Liver (tissue), 8 donors: ENCODE measurements at regions not wholly inside any gene's neighbourhood (a gene's known extent, or its start where the extent isn't known, plus 50 kb on each side); places are given as distances from the start of the nearest gene placed in this dataset.

ENCODE experiments used
- DNase-seq: peaks from one replicate; pipeline ENCODE4 v3.0.0-alpha.2; 2017; ENCODE audit warnings: low spot score
- H3K27ac ChIP-seq, 2 donors: one replicate each; pipeline ENCODE4 v1.7.0; 2013; ENCODE audit warnings: inconsistent platforms in 2 of 2, low read length in 2 of 2, control low read depth in 1 of 2, low read depth in 1 of 2, mild to moderate bottlenecking in 1 of 2
- H3K27me3 ChIP-seq, 4 donors: one replicate each; pipeline versions ENCODE4 v1.6.1 to v1.7.0; 2013; ENCODE audit warnings: low read length in 3 of 4, inconsistent platforms in 1 of 4, mild to moderate bottlenecking in 1 of 4, moderate library complexity in 1 of 4; ENCODE audit not compliant: control insufficient read depth in 4 of 4, insufficient read depth in 4 of 4
- H3K36me3 ChIP-seq, 4 donors: one replicate each; pipeline versions ENCODE4 v1.6.1 to v1.7.0; 2013; ENCODE audit warnings: low read length in 3 of 4, mild to moderate bottlenecking in 3 of 4, low read depth in 1 of 4, moderate library complexity in 1 of 4; ENCODE audit not compliant: control insufficient read depth in 4 of 4, insufficient read depth in 3 of 4
- H3K4me1 ChIP-seq, 4 donors: one replicate each; pipeline versions ENCODE4 v1.6.1 to v1.7.0; 2013; ENCODE audit warnings: low read length in 3 of 4, mild to moderate bottlenecking in 3 of 4, moderate library complexity in 1 of 4; ENCODE audit not compliant: control insufficient read depth in 4 of 4, insufficient read depth in 4 of 4
- H3K4me3 ChIP-seq, 3 donors: one replicate each; pipeline versions ENCODE4 v1.6.1 to v1.7.0; 2013; ENCODE audit warnings: low read length in 3 of 3, control low read depth in 1 of 3, low read depth in 1 of 3, mild to moderate bottlenecking in 1 of 3
- H3K9ac ChIP-seq, 2 donors: one replicate each; pipeline ENCODE4 v1.7.0; 2013; ENCODE audit warnings: low read length in 2 of 2, mild to moderate bottlenecking in 2 of 2, moderate library complexity in 2 of 2, control low read depth in 1 of 2, low read depth in 1 of 2
- H3K9me3 ChIP-seq, 4 donors: one replicate each; pipeline versions ENCODE4 v1.6.1 to v1.7.0; 2013; ENCODE audit warnings: low read length in 3 of 4; ENCODE audit not compliant: control insufficient read depth in 4 of 4
- EGR1 ChIP-seq, 2 donors: IDR thresholded peaks; 2 replicates each; pipeline ENCODE4 v1.6.1; 2016 to 2018; ENCODE audit warnings: antibody characterized with exemption in 2 of 2, low read depth in 2 of 2
- FOXA1 ChIP-seq: IDR thresholded peaks from 2 replicates; pipeline ENCODE4 v1.6.1; 2016; ENCODE audit warnings: antibody characterized with exemption
- FOXA2 ChIP-seq: IDR thresholded peaks from 2 replicates; pipeline ENCODE4 v1.6.1; 2016; ENCODE audit warnings: antibody characterized with exemption
- GABPA ChIP-seq, 2 donors: IDR thresholded peaks in 1 of 2; conservative IDR thresholded peaks in 1 of 2; 2 replicates each; pipeline ENCODE4 v1.6.1; 2016; ENCODE audit warnings: antibody characterized with exemption in 2 of 2, mild to moderate bottlenecking in 1 of 2, moderate library complexity in 1 of 2
- HNF4A ChIP-seq, 2 donors: conservative IDR thresholded peaks; 2 replicates each; pipeline ENCODE4 v1.6.1; 2016; ENCODE audit warnings: antibody characterized with exemption in 2 of 2, mild to moderate bottlenecking in 2 of 2
- HNF4G ChIP-seq: IDR thresholded peaks from 2 replicates; pipeline ENCODE4 v1.6.1; 2016; ENCODE audit warnings: antibody characterized with exemption
- JUND ChIP-seq, 2 donors: IDR thresholded peaks; 2 replicates each; pipeline ENCODE4 v1.6.1; 2016; ENCODE audit warnings: antibody characterized with exemption in 2 of 2
- RAD21 ChIP-seq, 2 donors: IDR thresholded peaks; 2 replicates each; pipeline ENCODE4 v1.6.1; 2016; ENCODE audit warnings: antibody characterized with exemption in 2 of 2, mild to moderate bottlenecking in 2 of 2
- RXRA ChIP-seq, 2 donors: IDR thresholded peaks; 2 replicates each; pipeline ENCODE4 v1.6.1; 2017 to 2018; ENCODE audit warnings: antibody characterized with exemption in 2 of 2, mild to moderate bottlenecking in 1 of 2
- SP1 ChIP-seq: IDR thresholded peaks from 2 replicates; pipeline ENCODE4 v1.6.1; 2018; ENCODE audit warnings: antibody characterized with exemption, mild to moderate bottlenecking
- TAF1 ChIP-seq: conservative IDR thresholded peaks from 2 replicates; pipeline ENCODE4 v1.6.1; 2016; ENCODE audit warnings: antibody characterized with exemption, mild to moderate bottlenecking
- YY1 ChIP-seq: IDR thresholded peaks from 2 replicates; pipeline ENCODE4 v1.6.1; 2016; ENCODE audit warnings: antibody characterized with exemption, mild to moderate bottlenecking
- ZBTB33 ChIP-seq: IDR thresholded peaks from 2 replicates; pipeline ENCODE4 v1.6.1; 2016; ENCODE audit warnings: antibody characterized with exemption
- WGBS: extraction: QIAGEN DNeasy Blood & Tissue Kit; methylation state at CpG from one replicate; pipeline ENCODE4 v1.1.7; 2013; 5-methylcytosine and 5-hydroxymethylcytosine counted together
- TF ChIP-seq, protein P1 (sequence below): IDR thresholded peaks from 2 replicates; pipeline ENCODE4 v1.6.1; 2016; ENCODE audit warnings: antibody characterized with exemption, mild to moderate bottlenecking
- TF ChIP-seq, protein P2 (sequence below): fragments of 150-350 bp; IDR thresholded peaks from 2 replicates; pipeline ENCODE4 v1.5.1; 2017; ENCODE audit warnings: improper control_type of control experiment, low read depth, low read length; ENCODE audit not compliant: missing input control
- TF ChIP-seq, protein P3 (sequence below): IDR thresholded peaks from 2 replicates; pipeline ENCODE4 v1.6.1; 2016; ENCODE audit warnings: antibody characterized with exemption
- TF ChIP-seq, protein P4 (sequence below): IDR thresholded peaks from 2 replicates; pipeline ENCODE4 v1.6.1; 2016; ENCODE audit warnings: antibody characterized with exemption
- donor health status: healthy.
- donor health status: healthy.
- donor health status: healthy.
- donor health status: healthy.
- donor health status: healthy.

- H3K4me1 ChIP-seq, result no peaks in the 10 kb centered on the region
- WGBS, result 33% methylated on average over 2 of the region's 2 CpGs
- H3K36me3 ChIP-seq, result no peaks in the 10 kb centered on the region
- TF ChIP-seq, protein P1, sequence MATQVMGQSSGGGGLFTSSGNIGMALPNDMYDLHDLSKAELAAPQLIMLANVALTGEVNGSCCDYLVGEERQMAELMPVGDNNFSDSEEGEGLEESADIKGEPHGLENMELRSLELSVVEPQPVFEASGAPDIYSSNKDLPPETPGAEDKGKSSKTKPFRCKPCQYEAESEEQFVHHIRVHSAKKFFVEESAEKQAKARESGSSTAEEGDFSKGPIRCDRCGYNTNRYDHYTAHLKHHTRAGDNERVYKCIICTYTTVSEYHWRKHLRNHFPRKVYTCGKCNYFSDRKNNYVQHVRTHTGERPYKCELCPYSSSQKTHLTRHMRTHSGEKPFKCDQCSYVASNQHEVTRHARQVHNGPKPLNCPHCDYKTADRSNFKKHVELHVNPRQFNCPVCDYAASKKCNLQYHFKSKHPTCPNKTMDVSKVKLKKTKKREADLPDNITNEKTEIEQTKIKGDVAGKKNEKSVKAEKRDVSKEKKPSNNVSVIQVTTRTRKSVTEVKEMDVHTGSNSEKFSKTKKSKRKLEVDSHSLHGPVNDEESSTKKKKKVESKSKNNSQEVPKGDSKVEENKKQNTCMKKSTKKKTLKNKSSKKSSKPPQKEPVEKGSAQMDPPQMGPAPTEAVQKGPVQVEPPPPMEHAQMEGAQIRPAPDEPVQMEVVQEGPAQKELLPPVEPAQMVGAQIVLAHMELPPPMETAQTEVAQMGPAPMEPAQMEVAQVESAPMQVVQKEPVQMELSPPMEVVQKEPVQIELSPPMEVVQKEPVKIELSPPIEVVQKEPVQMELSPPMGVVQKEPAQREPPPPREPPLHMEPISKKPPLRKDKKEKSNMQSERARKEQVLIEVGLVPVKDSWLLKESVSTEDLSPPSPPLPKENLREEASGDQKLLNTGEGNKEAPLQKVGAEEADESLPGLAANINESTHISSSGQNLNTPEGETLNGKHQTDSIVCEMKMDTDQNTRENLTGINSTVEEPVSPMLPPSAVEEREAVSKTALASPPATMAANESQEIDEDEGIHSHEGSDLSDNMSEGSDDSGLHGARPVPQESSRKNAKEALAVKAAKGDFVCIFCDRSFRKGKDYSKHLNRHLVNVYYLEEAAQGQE, result no peak
- TF ChIP-seq ZBTB33, result no peak
- no peak for TF ChIP-seq JUND (IDR thresholded peaks at IDR 0.05)
- no peak for TF ChIP-seq TAF1
- no peak for TF ChIP-seq SP1
- TF ChIP-seq, protein P2, sequence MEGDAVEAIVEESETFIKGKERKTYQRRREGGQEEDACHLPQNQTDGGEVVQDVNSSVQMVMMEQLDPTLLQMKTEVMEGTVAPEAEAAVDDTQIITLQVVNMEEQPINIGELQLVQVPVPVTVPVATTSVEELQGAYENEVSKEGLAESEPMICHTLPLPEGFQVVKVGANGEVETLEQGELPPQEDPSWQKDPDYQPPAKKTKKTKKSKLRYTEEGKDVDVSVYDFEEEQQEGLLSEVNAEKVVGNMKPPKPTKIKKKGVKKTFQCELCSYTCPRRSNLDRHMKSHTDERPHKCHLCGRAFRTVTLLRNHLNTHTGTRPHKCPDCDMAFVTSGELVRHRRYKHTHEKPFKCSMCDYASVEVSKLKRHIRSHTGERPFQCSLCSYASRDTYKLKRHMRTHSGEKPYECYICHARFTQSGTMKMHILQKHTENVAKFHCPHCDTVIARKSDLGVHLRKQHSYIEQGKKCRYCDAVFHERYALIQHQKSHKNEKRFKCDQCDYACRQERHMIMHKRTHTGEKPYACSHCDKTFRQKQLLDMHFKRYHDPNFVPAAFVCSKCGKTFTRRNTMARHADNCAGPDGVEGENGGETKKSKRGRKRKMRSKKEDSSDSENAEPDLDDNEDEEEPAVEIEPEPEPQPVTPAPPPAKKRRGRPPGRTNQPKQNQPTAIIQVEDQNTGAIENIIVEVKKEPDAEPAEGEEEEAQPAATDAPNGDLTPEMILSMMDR, result no peak
- no peak for TF ChIP-seq FOXA2
- no peak for TF ChIP-seq RXRA (IDR thresholded peaks at IDR 0.05)
- TF ChIP-seq HNF4G, result no peak
- TF ChIP-seq YY1, result no peak
- no peak for TF ChIP-seq GABPA (IDR thresholded peaks at IDR 0.05 in 1 of 2, conservative IDR thresholded peaks at IDR 0.05 in 1 of 2)
- TF ChIP-seq EGR1 (IDR thresholded peaks at IDR 0.05; ENCODE audit: low read depth in 2 of 2), result no peak
- TF ChIP-seq, protein P3, sequence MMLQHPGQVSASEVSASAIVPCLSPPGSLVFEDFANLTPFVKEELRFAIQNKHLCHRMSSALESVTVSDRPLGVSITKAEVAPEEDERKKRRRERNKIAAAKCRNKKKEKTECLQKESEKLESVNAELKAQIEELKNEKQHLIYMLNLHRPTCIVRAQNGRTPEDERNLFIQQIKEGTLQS, result no peak
- no peak for TF ChIP-seq FOXA1
- no peak for TF ChIP-seq HNF4A (conservative IDR thresholded peaks at IDR 0.05)
- no peak for TF ChIP-seq RAD21 (IDR thresholded peaks at IDR 0.05)
- H3K4me3 ChIP-seq, result no peak overlapping the region
- peaks cover 0 to 6% (median 0%) of the 10 kb centered on the region in 4 donors for H3K9me3 ChIP-seq
- no peaks in the 10 kb centered on the region for H3K27me3 ChIP-seq
- no peak for DNase-seq
- no peak overlapping the region for H3K27ac ChIP-seq
- no peak overlapping the region for H3K9ac ChIP-seq
Observed at GRCh38 chr3:118534519-118534918, 500.1 kb downstream of the IGSF11 start.

- no peaks in the 10 kb centered on the region for H3K27me3 ChIP-seq
- H3K9me3 ChIP-seq, result peaks cover 0 to 5% (median 2%) of the 10 kb centered on the region in 4 donors
- TF ChIP-seq ZBTB33 (no peak), YY1 (no peak), RXRA (IDR thresholded peaks at IDR 0.05) (no peak), RAD21 (IDR thresholded peaks at IDR 0.05) (no peak), TAF1 (no peak), SP1 (no peak), HNF4A (conservative IDR thresholded peaks at IDR 0.05) (no peak), FOXA1 (no peak), JUND (IDR thresholded peaks at IDR 0.05) (no peak), EGR1 (IDR thresholded peaks at IDR 0.05; ENCODE audit: low read depth in 2 of 2) (no peak)
- TF ChIP-seq, protein P4, sequence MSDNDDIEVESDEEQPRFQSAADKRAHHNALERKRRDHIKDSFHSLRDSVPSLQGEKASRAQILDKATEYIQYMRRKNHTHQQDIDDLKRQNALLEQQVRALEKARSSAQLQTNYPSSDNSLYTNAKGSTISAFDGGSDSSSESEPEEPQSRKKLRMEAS, result no peak
- TF ChIP-seq, protein P3, result no peak
- TF ChIP-seq, protein P2, result no peak
- no peak overlapping the region for H3K27ac ChIP-seq
- 78% methylated on average over 3 of the region's 3 CpGs for WGBS
- H3K4me3 ChIP-seq, result no peak overlapping the region
- no peak for DNase-seq
- H3K4me1 ChIP-seq, result no peaks in the 10 kb centered on the region
- no peak overlapping the region for H3K9ac ChIP-seq
- no peaks in the 10 kb centered on the region for H3K36me3 ChIP-seq
Observed at GRCh38 chr3:118536764-118537163, 497.9 kb downstream of the IGSF11 start.
